GM20000 (cell line): ENCODE measurements at regions not wholly inside any gene's neighbourhood (a gene's known extent, or its start where the extent isn't known, plus 50 kb on each side); places are given as distances from the start of the nearest gene placed in this dataset.

Experiments used
- DNase-seq: peaks from one replicate; pipeline ENCODE4 v3.0.0; 2012; ENCODE audit warnings: low spot score
- TF ChIP-seq, protein P1 (sequence below): IDR thresholded peaks from 2 replicates; pipeline ENCODE4 v1.5.1; 2012; ENCODE audit warnings: mild to moderate bottlenecking, control low read depth; ENCODE audit errors: extremely low read depth, missing control alignments

DNA sequence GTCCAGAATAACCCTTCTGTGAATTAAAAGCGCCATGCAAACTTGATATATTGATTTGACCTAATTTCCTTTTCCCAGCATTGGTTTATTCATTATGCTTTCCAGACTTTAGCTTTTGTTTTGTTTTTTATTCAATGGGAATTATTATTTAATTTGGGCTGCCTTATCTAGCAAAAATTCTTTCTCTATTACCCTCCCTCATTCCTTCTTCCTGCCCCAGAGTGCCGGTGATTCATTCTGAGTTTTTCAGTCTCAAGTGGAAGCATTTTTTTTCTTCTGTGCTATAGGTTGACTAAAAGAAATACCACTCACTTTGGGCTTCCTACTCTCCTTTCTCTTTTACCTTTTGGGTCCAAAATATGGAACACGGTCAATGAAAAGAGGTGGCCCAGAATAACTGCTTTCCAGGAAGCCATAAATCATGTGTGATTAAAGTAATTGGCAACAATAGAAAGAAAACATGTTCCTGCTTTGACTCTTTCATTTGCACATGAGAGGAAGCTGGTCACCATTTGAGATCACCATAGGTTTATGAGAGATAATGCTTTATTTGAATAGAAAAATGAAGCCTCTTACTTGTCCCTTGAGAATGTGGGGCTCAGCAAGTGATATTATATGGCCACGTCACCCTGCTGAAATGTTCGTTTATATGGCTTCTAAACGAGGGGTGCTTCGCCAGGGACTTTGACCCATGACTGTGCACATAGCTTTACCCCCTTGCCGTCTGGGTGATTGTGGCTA, 422.8 kb upstream of the ZEB2 start:
- TF ChIP-seq, protein P1, sequence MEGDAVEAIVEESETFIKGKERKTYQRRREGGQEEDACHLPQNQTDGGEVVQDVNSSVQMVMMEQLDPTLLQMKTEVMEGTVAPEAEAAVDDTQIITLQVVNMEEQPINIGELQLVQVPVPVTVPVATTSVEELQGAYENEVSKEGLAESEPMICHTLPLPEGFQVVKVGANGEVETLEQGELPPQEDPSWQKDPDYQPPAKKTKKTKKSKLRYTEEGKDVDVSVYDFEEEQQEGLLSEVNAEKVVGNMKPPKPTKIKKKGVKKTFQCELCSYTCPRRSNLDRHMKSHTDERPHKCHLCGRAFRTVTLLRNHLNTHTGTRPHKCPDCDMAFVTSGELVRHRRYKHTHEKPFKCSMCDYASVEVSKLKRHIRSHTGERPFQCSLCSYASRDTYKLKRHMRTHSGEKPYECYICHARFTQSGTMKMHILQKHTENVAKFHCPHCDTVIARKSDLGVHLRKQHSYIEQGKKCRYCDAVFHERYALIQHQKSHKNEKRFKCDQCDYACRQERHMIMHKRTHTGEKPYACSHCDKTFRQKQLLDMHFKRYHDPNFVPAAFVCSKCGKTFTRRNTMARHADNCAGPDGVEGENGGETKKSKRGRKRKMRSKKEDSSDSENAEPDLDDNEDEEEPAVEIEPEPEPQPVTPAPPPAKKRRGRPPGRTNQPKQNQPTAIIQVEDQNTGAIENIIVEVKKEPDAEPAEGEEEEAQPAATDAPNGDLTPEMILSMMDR: no peak
- no peak for DNase-seq

DNA sequence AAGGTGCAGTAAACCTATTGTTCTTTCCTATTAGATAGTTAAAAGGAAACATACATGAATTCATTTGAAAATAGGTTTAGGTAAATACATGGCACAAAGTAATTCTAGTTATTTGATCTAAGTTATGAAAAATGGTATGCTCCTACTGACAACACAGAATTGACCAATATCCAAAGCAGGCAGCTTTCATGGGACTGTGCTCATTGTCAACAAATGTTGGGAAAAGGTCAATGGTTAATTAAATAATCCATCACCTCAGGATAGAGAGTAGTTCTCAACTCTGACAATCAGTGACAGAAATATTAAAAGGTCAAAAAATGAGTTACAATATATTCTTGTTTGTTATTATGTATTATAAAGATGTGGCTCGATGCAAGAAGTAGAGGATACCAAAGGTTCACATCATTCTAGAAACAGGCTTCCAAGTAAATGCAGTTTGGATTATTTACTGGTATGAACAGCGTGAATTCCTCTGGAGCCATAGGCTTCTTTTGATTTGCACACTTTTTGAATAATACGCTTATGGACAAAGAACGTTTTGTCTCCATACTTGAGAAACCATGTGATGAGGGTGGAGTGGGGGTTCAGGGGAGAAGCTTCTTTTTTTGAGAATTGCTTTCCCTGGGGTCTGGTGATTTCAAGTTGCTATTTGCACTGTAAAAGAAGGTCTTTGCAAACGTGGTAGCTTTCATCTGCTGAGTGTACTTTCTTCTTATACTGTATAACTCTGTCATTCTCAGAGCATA, 422.0 kb upstream of the ZEB2 start:
- TF ChIP-seq, protein P1: no peak
- DNase-seq: no peak

DNA sequence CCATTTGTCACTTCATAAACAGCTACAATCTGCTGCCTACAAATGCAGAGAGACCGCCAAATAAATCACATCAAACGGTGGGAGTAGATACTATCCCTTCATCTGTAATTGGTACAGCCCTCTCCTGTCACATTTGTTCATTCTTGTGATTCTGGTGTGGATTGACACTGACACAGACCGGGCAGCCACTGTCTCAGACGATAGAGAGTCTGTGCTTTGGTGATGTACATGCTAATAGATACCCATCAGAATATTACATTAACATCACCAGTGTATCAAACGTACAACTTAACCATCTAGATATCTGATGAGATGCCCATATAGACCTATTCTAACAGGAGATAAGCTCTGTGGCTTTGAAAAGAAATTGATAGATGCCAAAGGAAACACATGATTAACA, 419.7 kb upstream of the ZEB2 start:
- TF ChIP-seq, protein P1: no peak
- DNase-seq: no peak

DNA sequence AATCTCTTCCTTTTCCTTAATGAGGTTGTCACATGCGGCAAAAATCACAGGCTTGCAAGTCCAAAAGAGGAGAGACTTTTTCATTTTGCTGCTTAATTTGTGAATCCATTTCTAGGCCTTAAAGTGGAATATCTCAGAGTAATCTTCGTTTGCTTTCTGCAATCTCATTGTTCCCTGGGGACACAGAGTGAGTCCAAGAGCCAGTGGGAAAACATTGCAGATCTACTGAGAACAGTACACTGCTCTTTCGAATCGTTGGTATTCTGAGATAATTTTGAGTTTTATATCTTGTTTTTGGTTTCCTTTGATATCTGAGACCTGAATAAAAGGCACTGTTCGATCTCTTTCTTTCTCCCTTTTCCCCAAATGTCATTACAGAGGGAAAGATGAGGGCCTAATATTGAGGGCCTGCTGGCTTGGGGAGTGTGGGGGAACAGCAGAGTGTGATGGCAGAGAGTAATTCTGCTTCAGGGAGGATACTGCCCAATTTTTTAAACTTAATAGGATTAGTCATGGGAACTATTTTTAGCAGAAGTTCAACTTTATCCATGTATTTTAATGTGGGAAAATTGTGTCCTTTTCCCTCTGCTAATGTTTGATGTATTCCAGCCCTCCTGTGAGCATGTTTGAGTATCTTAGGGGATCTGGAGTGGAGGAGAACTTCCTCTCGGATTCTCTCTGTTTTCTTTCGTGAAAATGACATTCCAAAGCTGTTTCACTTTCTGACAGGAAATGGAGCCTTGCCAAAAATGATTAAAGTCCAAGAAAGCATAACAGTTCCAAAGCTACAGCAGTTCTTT, 418.2 kb upstream of the ZEB2 start:
- no peak for DNase-seq
- TF ChIP-seq, protein P1: no peak

DNA sequence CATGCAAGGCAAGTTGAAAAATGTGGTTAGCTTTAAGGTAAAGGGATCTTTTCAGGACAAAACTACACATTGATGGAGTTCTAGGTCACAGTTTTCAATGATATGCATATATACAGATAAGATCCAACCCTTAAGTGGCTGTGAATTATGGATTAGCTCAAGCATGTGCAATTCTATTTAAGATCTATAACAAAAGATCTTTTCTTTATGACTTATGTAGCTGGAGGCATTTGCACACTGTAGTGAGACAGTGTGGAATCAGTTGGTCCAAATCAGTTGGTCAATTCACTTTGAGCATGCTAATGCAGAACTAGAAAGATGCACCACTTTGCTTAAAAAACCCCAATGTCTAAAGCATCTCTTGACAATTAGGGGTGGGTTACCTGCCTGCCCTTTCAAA, 417.1 kb upstream of the ZEB2 start:
- TF ChIP-seq, protein P1: no peak

DNA sequence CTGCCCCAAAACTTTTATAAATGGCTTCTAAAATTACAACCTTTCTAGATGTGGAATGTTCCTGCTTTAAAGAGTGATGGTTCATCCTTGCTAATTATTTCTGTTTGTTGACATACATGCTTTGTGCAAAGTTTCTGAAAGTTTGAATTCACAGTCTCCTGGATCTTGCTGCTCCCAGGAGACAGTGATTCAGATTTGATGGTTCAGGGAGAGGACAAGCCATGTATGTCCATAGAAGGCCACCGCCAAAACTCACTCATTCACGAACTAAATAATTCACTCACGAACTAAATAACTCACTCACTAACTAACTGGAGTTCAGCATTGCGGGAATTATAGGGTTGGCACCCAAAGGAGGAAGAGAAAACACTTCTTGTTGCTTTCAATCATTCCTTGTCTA, 416.5 kb upstream of the ZEB2 start:
- TF ChIP-seq, protein P1: no peak
- no peak for DNase-seq

More for the DNA sequence above, 417.1 kb upstream of the ZEB2 start:
- no peak for DNase-seq

DNA sequence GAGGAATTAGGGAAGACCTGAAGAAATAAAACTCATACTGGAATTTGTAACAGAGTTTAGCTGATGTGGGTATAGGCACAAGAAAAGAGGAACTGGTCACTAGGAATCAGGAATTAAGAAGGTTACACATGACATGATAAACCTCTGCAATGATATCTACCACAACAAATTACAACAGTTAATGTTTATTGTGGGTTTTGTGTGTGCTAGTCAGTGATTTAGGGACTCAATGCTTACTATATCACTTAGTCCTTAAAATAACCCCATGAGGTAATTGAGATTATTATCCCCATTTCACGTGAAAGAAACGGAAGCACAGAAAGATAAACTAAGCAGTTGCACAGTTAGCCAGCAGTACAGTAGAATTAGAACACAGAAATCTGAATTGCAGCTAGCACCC, 415.8 kb upstream of the ZEB2 start:
- no peak for DNase-seq
- TF ChIP-seq, protein P1: no peak
